HG03025 (cell line): ENCODE measurements at regions not wholly inside any gene's neighbourhood (a gene's known extent, or its start where the extent isn't known, plus 50 kb on each side); places are given as distances from the start of the nearest gene placed in this dataset.

Source experiments
- ATAC-seq: cut with Tn5 transposase; IDR thresholded peaks from one replicate; pipeline ENCODE4 v1.9.1; 2021; ENCODE audit warnings: mild to moderate bottlenecking, moderate library complexity; ENCODE audit not compliant: unreplicated experiment, low FRiP score

DNA sequence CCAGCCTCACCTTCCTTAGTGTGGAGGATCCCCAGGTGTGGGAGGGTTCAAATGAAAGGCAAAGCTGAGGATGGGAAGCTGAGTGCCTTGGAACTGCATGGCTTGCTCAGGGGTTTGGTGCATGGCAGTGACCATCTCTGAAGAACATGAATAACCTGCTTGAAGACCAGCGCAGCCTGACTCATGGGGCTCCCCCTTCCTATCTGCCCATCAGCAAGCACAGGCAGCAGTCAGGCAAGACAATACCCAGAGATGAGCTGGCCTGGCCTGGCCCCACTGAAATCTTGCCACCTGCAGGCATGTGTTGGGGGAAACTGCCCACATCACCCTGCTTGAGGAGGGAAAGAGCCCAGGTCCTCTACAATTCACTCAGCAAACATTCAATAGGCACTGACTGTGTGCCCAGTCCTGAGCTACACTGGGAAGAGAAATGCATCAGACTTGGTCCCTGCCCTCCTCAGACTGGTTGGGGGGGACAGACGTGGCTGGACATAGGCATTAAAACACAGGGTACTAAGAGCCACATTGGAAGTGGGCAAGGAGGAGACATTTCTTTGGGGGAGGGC lies 105.0 kb upstream of the ALDH1B1 start:
- no peak for ATAC-seq

- no peak for ATAC-seq
Observed at GRCh38 chr9:38286766-38287165, 105.7 kb upstream of the ALDH1B1 start.

GRCh38 chr9:38286357-38286756 lies 106.1 kb upstream of the ALDH1B1 start:
- no peak for ATAC-seq

DNA sequence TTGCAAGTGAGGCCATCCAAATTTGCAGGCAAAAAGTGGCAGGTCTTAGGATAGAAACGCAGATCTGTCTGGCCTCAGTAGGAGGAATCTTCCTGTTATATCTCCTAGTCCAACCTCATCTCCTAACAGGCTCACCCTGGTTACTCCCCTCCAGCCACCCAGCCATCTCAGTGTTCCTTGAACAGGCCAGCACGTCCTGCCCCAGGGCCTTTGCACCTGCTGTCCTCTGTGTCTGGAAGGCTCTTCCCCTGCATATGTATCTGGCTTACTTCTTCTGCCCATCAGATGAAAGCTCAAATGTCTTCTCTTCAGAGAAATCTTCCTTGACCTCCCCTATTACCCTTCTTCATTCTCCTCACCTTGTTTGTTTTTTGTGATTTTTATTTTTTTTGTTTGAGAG lies 107.3 kb upstream of the ALDH1B1 start:
- no peak for ATAC-seq

- ATAC-seq = no peak
Observed at GRCh38 chr9:38284588-38285051, 107.9 kb upstream of the ALDH1B1 start.

DNA sequence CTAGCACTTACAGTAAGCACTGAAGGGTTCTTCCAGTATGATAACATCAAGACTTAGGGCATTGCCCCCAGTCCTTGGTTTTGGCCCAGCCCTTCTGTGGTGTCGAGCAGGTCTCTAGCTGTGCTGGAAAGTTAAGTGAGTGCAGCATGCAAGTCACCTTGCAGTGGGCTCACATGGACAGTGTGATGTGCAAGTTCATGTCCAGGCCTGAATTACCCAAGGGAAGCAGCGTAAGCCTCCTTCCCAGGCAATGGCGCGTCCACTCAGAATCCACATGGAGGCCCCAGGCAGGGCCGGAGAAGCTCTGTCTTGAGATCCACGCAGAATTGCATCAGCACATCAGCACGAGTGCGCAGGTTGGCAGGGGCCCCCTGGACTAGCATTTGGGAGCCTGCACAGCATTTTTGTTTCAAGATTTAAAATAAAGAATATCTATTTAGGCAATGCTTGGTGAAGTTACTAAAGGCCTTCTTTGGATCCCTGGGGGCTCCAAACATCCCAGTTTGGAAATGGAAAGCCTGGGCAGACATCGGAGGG lies 108.4 kb upstream of the ALDH1B1 start:
- ATAC-seq = no peak

DNA sequence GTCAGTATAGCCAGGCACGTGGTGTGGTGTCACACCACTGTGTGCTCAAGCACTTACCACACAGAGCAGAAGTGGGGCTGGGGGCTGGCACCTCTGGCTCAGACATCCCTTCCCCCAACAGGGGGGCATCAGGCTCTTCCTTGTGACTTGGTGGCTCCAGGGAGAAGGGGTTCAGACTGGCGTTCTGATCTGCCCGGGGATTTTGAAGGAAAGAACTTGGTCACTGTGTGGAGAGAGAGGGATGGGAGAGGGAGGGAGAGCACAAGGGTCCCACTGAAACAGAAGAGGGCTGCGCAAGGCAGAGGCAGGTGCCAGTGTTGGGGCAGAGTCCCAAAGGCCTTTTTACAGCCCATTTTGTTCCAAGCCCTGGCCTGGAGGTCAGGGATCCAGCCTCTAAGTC lies 109.7 kb upstream of the ALDH1B1 start:
- ATAC-seq = no peak

GRCh38 chr9:38281917-38282316 lies 110.6 kb upstream of the ALDH1B1 start:
- ATAC-seq = no peak

- no peak for ATAC-seq
Observed at GRCh38 chr9:38281196-38281595, 111.3 kb upstream of the ALDH1B1 start.

DNA sequence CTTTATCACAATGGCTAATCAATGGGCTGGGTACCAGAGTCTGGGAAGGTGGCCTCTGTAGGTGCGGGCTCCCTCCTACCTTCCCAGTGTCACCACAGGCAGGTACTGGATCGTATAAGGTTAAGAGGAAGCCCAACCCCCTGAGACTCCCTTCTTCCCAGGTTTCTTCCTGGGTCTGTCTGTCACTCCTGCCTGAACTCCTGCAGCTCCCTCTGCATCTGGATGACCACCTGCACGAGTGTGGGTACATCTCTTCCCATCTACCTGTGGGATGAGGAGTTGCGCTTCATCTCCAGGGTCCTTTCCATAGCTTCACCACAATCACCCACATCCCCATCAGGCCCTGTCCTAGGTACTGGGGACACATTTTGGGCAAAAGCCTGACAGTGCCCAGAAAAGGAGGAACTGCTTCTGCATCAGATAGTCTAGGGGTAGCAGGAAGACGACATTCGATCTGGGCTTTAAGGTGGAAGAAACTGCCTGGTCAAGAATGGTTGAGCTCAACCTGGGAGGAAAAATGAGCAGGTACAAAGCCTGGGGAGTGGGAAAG lies 112.2 kb upstream of the ALDH1B1 start:
- ATAC-seq = no peak

- ATAC-seq = no peak
Observed at GRCh38 chr9:38278931-38279679, 113.4 kb upstream of the ALDH1B1 start.

DNA sequence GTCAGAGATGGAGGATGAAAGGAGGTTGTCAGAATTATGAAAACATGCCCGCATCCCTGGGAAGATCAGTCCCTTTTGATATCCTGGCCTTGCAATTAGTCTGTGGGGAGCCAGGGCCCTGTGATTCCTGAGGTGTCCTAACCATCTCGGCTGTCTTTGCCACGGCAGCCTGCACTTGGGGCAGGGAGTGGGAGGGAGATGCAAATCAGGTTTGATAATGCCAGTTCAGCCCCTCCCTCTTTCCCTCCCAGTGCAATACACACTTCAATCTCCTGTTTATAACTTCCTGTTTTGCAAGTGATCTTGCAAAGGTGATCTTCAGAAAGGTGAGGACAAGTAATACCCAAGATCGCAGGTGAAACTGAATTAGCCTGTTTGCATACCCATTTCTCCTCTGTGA lies 114.0 kb upstream of the ALDH1B1 start:
- no peak for ATAC-seq

DNA sequence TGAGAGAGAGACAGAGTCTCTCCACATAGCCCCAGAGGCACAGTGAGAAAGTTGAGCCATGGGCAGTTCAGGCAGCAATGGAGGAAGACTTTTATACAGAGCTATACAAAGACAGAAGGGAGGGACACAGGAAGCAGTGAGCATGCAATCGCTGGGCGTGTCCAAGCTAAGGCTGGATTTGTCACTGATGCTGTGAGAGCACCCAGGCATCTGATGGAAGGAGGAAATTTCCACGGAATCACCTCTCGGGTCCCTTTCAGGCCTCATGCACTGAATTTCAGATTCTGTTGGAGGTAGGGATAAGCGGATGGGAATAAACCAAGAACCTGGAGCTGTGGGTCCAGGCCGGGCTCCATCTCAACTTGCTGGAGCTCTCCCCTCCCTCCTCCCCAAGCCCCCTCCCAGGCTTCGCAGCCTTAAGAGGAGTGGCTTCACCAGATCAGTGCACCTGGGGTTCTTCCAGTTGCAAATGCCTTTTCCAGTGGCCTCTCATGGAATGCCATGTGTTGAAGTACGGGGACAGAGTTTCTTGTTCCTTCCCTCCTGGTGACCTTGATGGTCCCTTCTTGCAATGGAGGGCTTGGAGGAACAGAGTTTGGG lies 114.8 kb upstream of the ALDH1B1 start:
- ATAC-seq = no peak

DNA sequence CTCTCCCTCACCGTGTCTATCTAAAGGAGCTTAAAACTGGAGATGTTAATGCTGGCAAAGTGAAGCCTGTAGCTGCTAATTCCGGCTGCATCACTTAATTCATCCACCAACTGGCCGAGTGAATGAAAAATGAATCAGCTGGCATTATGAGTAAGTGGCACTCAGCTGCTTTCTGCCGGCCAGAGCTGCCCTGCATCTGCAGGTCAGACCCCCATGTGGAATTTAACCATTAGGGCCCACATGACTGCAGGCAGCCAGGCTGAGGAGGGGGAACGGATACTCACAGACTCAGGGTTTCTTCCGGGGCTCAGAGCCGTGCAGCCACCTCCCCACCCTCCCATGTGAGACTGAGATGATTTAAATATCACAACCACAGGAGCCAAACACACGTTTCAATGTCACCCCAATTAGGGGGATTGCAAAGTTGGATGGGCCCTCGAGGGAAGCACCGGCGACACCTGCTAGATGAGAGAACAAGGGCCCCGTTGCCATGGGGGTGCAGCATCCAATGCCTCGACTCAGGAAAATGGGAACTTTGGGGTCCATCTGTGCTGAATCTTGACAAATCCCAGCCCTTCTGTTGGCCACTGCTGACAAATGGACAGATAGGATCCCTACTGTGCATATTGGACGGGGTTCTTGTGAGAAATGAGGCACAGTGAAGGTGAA lies 115.6 kb upstream of the ALDH1B1 start:
- no peak for ATAC-seq

GRCh38 chr9:38274800-38275199 lies 117.7 kb upstream of the ALDH1B1 start:
- no peak for ATAC-seq

DNA sequence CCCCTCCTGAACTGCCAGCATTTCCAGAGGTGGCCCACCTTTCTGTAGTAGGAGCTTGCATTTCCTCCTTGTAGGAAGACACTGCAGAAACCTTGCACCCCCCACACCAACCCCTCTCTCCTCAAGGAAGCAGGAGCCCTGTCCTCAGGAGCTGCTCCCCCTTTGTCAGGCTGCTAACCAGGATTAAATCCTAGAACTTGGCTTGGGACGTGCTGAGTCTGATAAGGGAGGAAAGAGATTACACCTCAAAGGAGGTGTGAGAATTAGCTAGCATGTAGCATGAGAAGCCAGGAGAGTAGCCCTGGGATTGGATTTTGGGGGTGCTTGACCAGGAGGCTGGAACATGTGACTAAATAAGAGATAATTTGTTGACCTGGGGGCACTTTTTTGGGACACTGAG lies 119.8 kb upstream of the ALDH1B1 start:
- no peak for ATAC-seq

DNA sequence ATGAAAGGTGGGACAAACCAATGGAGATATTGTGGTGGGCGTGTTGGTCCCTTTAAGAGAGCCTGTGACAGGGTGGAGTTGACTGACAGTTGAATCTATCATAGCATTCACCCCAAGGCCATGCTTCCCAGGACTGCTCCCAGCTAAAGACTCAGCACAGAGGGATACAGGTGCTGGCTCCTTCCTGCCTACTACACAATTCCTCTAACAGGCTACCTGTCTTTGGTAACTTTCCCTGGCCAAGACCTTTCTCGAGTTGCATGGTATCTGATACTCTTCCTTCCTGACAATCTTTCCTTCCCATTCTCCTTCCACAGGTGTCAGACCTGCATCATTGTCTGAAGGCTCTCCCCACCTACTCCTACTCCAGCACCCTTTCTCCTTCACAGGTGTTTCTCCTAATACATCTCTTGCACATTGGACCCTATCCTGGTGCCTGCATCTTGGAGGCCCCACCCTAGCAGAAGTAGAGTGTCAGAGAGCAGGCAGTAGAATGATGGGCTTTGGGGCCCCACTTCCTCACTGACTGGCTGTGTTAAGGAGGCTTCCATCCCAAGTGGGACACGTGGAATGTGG lies 120.7 kb upstream of the ALDH1B1 start:
- no peak for ATAC-seq

- no peak for ATAC-seq
Observed at GRCh38 chr9:38269775-38270174, 122.7 kb upstream of the ALDH1B1 start.

GRCh38 chr9:38263532-38263931 lies 129.0 kb upstream of the ALDH1B1 start:
- ATAC-seq = no peak

- no peak for ATAC-seq
Observed at GRCh38 chr9:38259519-38260218, 132.8 kb upstream of the ALDH1B1 start.
